NCI-H1417 (cell line): ENCODE measurements at regions not wholly inside any gene's neighbourhood (a gene's known extent, or its start where the extent isn't known, plus 50 kb on each side); places are given as distances from the start of the nearest gene placed in this dataset.
"Not testable (repeated sequence)": the region's sequence is repeated elsewhere in the genome, so short reads cannot be mapped to it uniquely, and the experiment has no call there.

Experiments
- DNase-seq, 3 experiments: peaks; one replicate each; lab custom pipeline; 2025; lab: John Stamatoyannopoulos, UW

- peak in 1 of 3 experiments; percentile 57 for DNase-seq
Observed at GRCh38 chr2:131671841-131672470, 144.3 kb downstream of the CCDC74A start.

GRCh38 chr2:131672471-131673399 lies 145.0 kb downstream of the CCDC74A start:
- peak; percentile 39 to 82 (median 81) for DNase-seq

- DNase-seq: peak; percentile 69 to 80 (median 70)
Observed at GRCh38 chr2:131673400-131674173, 145.9 kb downstream of the CCDC74A start.

- no peak for DNase-seq
Observed at GRCh38 chr2:131674174-131674507, 146.5 kb downstream of the CCDC74A start.

GRCh38 chr2:131681611-131682121 lies 154.0 kb downstream of the CCDC74A start:
- not testable (repeated sequence) for DNase-seq

- peak; percentile 74 to 92 (median 86) for DNase-seq
Observed at GRCh38 chr2:131682122-131682944, 154.6 kb downstream of the CCDC74A start.

GRCh38 chr2:131682945-131683330 lies 155.2 kb downstream of the CCDC74A start:
- peak in 2 of 3 experiments; percentile 66 to 73 for DNase-seq

- DNase-seq: not testable (repeated sequence)
Observed at GRCh38 chr2:131684631-131685316, 157.1 kb downstream of the CCDC74A start.

GRCh38 chr2:131686164-131686893 lies 158.6 kb downstream of the CCDC74A start:
- DNase-seq: not testable (repeated sequence)

GRCh38 chr2:131686894-131687238 lies 159.2 kb downstream of the CCDC74A start:
- DNase-seq: not testable (repeated sequence)

- DNase-seq: not testable (repeated sequence)
Observed at GRCh38 chr2:131689066-131689465, 161.4 kb downstream of the CCDC74A start.

GRCh38 chr2:131711268-131711667 lies 183.6 kb downstream of the CCDC74A start:
- not testable (repeated sequence) for DNase-seq

- DNase-seq: not testable (repeated sequence)
Observed at GRCh38 chr2:131717907-131718306, 190.2 kb downstream of the CCDC74A start.

- DNase-seq: not testable (repeated sequence)
Observed at GRCh38 chr2:131721163-131721562, 193.5 kb downstream of the CCDC74A start.

GRCh38 chr2:131722256-131722655 lies 194.6 kb downstream of the CCDC74A start:
- not testable (repeated sequence) for DNase-seq

GRCh38 chr2:131724019-131724418 lies 196.3 kb downstream of the CCDC74A start:
- DNase-seq: no peak

GRCh38 chr2:131728451-131728850 lies 200.8 kb downstream of the CCDC74A start:
- not testable (repeated sequence) for DNase-seq

GRCh38 chr2:131733530-131733929 lies 205.8 kb downstream of the CCDC74A start:
- not testable (repeated sequence) for DNase-seq

GRCh38 chr2:131736406-131736805 lies 208.7 kb downstream of the CCDC74A start:
- not testable (repeated sequence) for DNase-seq

GRCh38 chr2:131738533-131738932 lies 210.8 kb downstream of the CCDC74A start:
- DNase-seq: peak in 1 of 3 experiments; percentile 1
